GM23338 (cell line): ENCODE measurements at regions not wholly inside any gene's neighbourhood (a gene's known extent, or its start where the extent isn't known, plus 50 kb on each side); places are given as distances from the start of the nearest gene placed in this dataset.

Source experiments
- CREB1 ChIP-seq: fragments of 250-450 bp; sonication (Bioruptor Pico); IDR thresholded peaks from 2 replicates; pipeline ENCODE4 v1.5.0; 2020; ENCODE audit warnings: low read depth, mild to moderate bottlenecking, moderate library complexity
- EZH2 ChIP-seq: fragments of 200-600 bp; sonication (generic); IDR thresholded peaks from one replicate; pipeline ENCODE4 v1.8.0; 2017; ENCODE audit warnings: antibody characterized with exemption, mild to moderate bottlenecking, low read depth; ENCODE audit not compliant: unreplicated experiment
- EZH2phosphoT487 ChIP-seq: fragments of 200-600 bp; sonication (generic); IDR thresholded peaks from one replicate; pipeline ENCODE4 v1.8.1; 2018; ENCODE audit warnings: antibody characterized with exemption; ENCODE audit not compliant: unreplicated experiment
- JUNB ChIP-seq: IDR thresholded peaks from one replicate; pipeline ENCODE4 v1.6.1; 2016; ENCODE audit warnings: antibody characterized with exemption; ENCODE audit not compliant: unreplicated experiment
- NANOG ChIP-seq: IDR thresholded peaks from 2 replicates; pipeline ENCODE4 v1.6.1; 2016; ENCODE audit warnings: antibody characterized with exemption, borderline replicate concordance
- POLR2AphosphoS5 ChIP-seq: IDR thresholded peaks from 2 replicates; pipeline ENCODE4 v1.6.1; 2016; ENCODE audit warnings: antibody characterized with exemption, low read depth
- STAT1 ChIP-seq: IDR thresholded peaks from one replicate; pipeline ENCODE4 v1.6.1; 2016; ENCODE audit warnings: antibody characterized with exemption; ENCODE audit not compliant: unreplicated experiment
- TF ChIP-seq, protein P1 (sequence below), 2 experiments: fragments of 200-600 bp in 1 of 2; sonication (generic) in 1 of 2; conservative IDR thresholded peaks; 2 replicates each; pipeline versions ENCODE4 v1.5.1 to v1.6.1; 2016 to 2017; ENCODE audit warnings: antibody characterized with exemption in 2 of 2, low read depth in 2 of 2, mild to moderate bottlenecking in 2 of 2, moderate library complexity in 1 of 2
- TF ChIP-seq, protein P2 (sequence below): IDR thresholded peaks from 2 replicates; pipeline ENCODE4 v1.6.1; 2016; ENCODE audit warnings: antibody characterized with exemption
- TF ChIP-seq, protein P3 (sequence below): IDR thresholded peaks from one replicate; pipeline ENCODE4 v1.6.1; 2018; ENCODE audit warnings: antibody characterized with exemption; ENCODE audit not compliant: unreplicated experiment

DNA sequence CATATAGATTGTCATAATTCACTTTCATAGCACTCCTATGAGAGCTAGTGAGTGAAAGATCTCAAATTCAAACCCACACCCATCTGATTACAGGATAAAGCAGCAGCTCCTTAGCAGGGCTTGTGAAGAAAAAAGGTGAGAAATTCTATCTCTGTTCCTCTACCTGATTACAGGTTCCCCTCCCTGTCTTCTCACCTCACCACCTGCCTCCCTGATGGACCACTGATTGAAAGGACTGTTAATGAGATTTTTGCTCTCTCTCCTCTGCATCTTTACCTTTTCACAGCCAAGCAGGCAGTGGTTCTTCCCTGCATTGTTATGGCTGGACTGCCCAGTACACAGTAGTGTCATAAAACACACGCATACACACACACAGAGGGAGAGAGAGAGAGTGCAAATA, 228.5 kb downstream of the MTERF1 start:
- TF ChIP-seq, protein P1, sequence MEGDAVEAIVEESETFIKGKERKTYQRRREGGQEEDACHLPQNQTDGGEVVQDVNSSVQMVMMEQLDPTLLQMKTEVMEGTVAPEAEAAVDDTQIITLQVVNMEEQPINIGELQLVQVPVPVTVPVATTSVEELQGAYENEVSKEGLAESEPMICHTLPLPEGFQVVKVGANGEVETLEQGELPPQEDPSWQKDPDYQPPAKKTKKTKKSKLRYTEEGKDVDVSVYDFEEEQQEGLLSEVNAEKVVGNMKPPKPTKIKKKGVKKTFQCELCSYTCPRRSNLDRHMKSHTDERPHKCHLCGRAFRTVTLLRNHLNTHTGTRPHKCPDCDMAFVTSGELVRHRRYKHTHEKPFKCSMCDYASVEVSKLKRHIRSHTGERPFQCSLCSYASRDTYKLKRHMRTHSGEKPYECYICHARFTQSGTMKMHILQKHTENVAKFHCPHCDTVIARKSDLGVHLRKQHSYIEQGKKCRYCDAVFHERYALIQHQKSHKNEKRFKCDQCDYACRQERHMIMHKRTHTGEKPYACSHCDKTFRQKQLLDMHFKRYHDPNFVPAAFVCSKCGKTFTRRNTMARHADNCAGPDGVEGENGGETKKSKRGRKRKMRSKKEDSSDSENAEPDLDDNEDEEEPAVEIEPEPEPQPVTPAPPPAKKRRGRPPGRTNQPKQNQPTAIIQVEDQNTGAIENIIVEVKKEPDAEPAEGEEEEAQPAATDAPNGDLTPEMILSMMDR (conservative IDR thresholded peaks at IDR 0.05; ENCODE audit: low read depth in 2 of 2), result no peak
- TF ChIP-seq EZH2phosphoT487, result no peak
- TF ChIP-seq EZH2, result no peak
- TF ChIP-seq POLR2AphosphoS5, result no peak
- TF ChIP-seq, protein P2, sequence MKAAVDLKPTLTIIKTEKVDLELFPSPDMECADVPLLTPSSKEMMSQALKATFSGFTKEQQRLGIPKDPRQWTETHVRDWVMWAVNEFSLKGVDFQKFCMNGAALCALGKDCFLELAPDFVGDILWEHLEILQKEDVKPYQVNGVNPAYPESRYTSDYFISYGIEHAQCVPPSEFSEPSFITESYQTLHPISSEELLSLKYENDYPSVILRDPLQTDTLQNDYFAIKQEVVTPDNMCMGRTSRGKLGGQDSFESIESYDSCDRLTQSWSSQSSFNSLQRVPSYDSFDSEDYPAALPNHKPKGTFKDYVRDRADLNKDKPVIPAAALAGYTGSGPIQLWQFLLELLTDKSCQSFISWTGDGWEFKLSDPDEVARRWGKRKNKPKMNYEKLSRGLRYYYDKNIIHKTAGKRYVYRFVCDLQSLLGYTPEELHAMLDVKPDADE, result no peak
- TF ChIP-seq, protein P3, sequence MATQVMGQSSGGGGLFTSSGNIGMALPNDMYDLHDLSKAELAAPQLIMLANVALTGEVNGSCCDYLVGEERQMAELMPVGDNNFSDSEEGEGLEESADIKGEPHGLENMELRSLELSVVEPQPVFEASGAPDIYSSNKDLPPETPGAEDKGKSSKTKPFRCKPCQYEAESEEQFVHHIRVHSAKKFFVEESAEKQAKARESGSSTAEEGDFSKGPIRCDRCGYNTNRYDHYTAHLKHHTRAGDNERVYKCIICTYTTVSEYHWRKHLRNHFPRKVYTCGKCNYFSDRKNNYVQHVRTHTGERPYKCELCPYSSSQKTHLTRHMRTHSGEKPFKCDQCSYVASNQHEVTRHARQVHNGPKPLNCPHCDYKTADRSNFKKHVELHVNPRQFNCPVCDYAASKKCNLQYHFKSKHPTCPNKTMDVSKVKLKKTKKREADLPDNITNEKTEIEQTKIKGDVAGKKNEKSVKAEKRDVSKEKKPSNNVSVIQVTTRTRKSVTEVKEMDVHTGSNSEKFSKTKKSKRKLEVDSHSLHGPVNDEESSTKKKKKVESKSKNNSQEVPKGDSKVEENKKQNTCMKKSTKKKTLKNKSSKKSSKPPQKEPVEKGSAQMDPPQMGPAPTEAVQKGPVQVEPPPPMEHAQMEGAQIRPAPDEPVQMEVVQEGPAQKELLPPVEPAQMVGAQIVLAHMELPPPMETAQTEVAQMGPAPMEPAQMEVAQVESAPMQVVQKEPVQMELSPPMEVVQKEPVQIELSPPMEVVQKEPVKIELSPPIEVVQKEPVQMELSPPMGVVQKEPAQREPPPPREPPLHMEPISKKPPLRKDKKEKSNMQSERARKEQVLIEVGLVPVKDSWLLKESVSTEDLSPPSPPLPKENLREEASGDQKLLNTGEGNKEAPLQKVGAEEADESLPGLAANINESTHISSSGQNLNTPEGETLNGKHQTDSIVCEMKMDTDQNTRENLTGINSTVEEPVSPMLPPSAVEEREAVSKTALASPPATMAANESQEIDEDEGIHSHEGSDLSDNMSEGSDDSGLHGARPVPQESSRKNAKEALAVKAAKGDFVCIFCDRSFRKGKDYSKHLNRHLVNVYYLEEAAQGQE, result no peak
- no peak for TF ChIP-seq STAT1
- no peak for TF ChIP-seq CREB1
- no peak for TF ChIP-seq JUNB
- TF ChIP-seq NANOG, result no peak
